CD14-positive monocyte (primary cell): ENCODE measurements at regions not wholly inside any gene's neighbourhood (a gene's known extent, or its start where the extent isn't known, plus 50 kb on each side); places are given as distances from the start of the nearest gene placed in this dataset.

ENCODE experiments used
- DNase-seq, 3 donors: peaks; one replicate each; pipeline ENCODE4 v3.0.0-alpha.2; 2011 to 2022
- H2AFZ ChIP-seq: 2 replicates; pipeline ENCODE4 v1.6.0; 2012; ENCODE audit warnings: mild to moderate bottlenecking, low read depth, low read length, inconsistent platforms; ENCODE audit not compliant: insufficient read depth, poor library complexity, severe bottlenecking
- H3K27ac ChIP-seq, 2 donors: 1 replicate in 1 of 2; 2 replicates in 1 of 2; pipeline ENCODE4 v1.5.1; 2012 to 2013; ENCODE audit warnings: low read length in 2 of 2, control low read depth in 1 of 2, inconsistent platforms in 1 of 2, low read depth in 1 of 2, mild to moderate bottlenecking in 1 of 2
- H3K27me3 ChIP-seq, 2 donors: one replicate each; pipeline versions ENCODE4 v1.6.0 to v1.6.1; 2011 to 2013; ENCODE audit warnings: low read length in 2 of 2; ENCODE audit not compliant: control insufficient read depth in 2 of 2, insufficient read depth in 2 of 2
- H3K36me3 ChIP-seq, 2 donors: replicated peaks in 1 of 2; 1 replicate in 1 of 2; 2 replicates in 1 of 2; pipeline versions ENCODE4 v1.5.1 to v1.6.1; 2012 to 2013; ENCODE audit warnings: low read length in 2 of 2, control low read depth in 1 of 2, inconsistent platforms in 1 of 2, mild to moderate bottlenecking in 1 of 2; ENCODE audit not compliant: insufficient read depth in 2 of 2, control insufficient read depth in 1 of 2
- H3K4me1 ChIP-seq, 2 donors: 1 replicate in 1 of 2; 2 replicates in 1 of 2; pipeline versions ENCODE4 v1.5.1 to v1.6.1; 2012 to 2013; ENCODE audit warnings: low read length in 2 of 2, control low read depth in 1 of 2, inconsistent platforms in 1 of 2, mild to moderate bottlenecking in 1 of 2, moderate library complexity in 1 of 2; ENCODE audit not compliant: insufficient read depth in 2 of 2, control insufficient read depth in 1 of 2
- H3K4me2 ChIP-seq: replicated peaks from 2 replicates; pipeline ENCODE3; 2012; ENCODE audit warnings: low read length, moderate library complexity, mild to moderate bottlenecking; ENCODE audit not compliant: poor library complexity, severe bottlenecking; ENCODE audit errors: extremely low read depth
- H3K4me3 ChIP-seq, 3 experiments: fragments of 200-600 bp in 1 of 3; sonication (generic) in 1 of 3; replicated peaks in 1 of 3; 1 replicate in 2 of 3; 2 replicates in 1 of 3; pipeline ENCODE4 v1.5.1; 2011 to 2013; ENCODE audit warnings: low read length in 3 of 3, mild to moderate bottlenecking in 3 of 3, control low read depth in 2 of 3, low read depth in 2 of 3, inconsistent platforms in 1 of 3, moderate library complexity in 1 of 3
- H3K79me2 ChIP-seq: 2 replicates; pipeline ENCODE4 v1.6.0; 2012; ENCODE audit warnings: mild to moderate bottlenecking, control low read depth, inconsistent platforms, low read length, moderate library complexity; ENCODE audit not compliant: insufficient read depth
- H3K9ac ChIP-seq: 2 replicates; pipeline ENCODE4 v1.6.0; 2017; ENCODE audit warnings: low read length, mild to moderate bottlenecking; ENCODE audit not compliant: insufficient read depth, poor library complexity, severe bottlenecking
- H3K9me3 ChIP-seq, 2 donors: replicated peaks in 1 of 2; 1 replicate in 1 of 2; 2 replicates in 1 of 2; pipeline versions ENCODE4 v1.5.1 to v1.6.1; 2012 to 2013; ENCODE audit warnings: low read length in 2 of 2, control low read depth in 1 of 2; ENCODE audit not compliant: control insufficient read depth in 1 of 2, insufficient read depth in 1 of 2
- H4K20me1 ChIP-seq: 2 replicates; pipeline ENCODE4 v1.6.0; 2012; ENCODE audit warnings: mild to moderate bottlenecking, low read length, control low read depth, moderate library complexity; ENCODE audit not compliant: insufficient read depth
- H3K27ac Mint-ChIP-seq, 7 donors: one replicate each; pipeline ENCODE4 v1.8.0; 2020; ENCODE audit warnings: mild to moderate bottlenecking in 7 of 7, mixed read lengths in 7 of 7, moderate library complexity in 6 of 7, inconsistent platforms in 2 of 7
- H3K27me3 Mint-ChIP-seq, 3 donors: one replicate each; pipeline ENCODE4 v1.8.0; 2021 to 2022; ENCODE audit warnings: low read depth in 3 of 3, mild to moderate bottlenecking in 3 of 3, mixed read lengths in 3 of 3, moderate library complexity in 3 of 3, inconsistent platforms in 1 of 3
- H3K36me3 Mint-ChIP-seq, 2 donors: one replicate each; pipeline ENCODE4 v1.8.0; 2020; ENCODE audit warnings: mixed read lengths in 2 of 2, inconsistent platforms in 1 of 2, mild to moderate bottlenecking in 1 of 2
- H3K4me1 Mint-ChIP-seq: one replicate; pipeline ENCODE4 v1.8.0; 2020; ENCODE audit warnings: mild to moderate bottlenecking, mixed read lengths
- H3K4me3 Mint-ChIP-seq, 2 donors: one replicate each; pipeline ENCODE4 v1.8.0; 2020; ENCODE audit warnings: mild to moderate bottlenecking in 2 of 2, mixed read lengths in 2 of 2, moderate library complexity in 1 of 2
- H3K9me3 Mint-ChIP-seq, 7 donors: one replicate each; pipeline ENCODE4 v1.8.0; 2020 to 2022; ENCODE audit warnings: mixed read lengths in 7 of 7, mild to moderate bottlenecking in 6 of 7, moderate library complexity in 6 of 7, inconsistent platforms in 2 of 7
- WGBS: methylation state at CpG from one replicate; pipeline ENCODE4 v1.1.5; 2013; ENCODE audit warnings: missing lambda C conversion rate; ENCODE audit not compliant: insufficient coverage; 5-methylcytosine and 5-hydroxymethylcytosine counted together
- intact Hi-C, 2 donors: fragments of 100-400 bp; cut with micrococcal nuclease; formaldehyde crosslinking; loops; one replicate each; pipeline versions ENCODE4 v1.15.0 to v1.15.1; 2023
- TF ChIP-seq, protein P1 (sequence below): fragments of 200-600 bp; IDR thresholded peaks from one replicate; pipeline ENCODE4 v1.8.0; 2022; ENCODE audit warnings: antibody characterized with exemption, mild to moderate bottlenecking

DNA sequence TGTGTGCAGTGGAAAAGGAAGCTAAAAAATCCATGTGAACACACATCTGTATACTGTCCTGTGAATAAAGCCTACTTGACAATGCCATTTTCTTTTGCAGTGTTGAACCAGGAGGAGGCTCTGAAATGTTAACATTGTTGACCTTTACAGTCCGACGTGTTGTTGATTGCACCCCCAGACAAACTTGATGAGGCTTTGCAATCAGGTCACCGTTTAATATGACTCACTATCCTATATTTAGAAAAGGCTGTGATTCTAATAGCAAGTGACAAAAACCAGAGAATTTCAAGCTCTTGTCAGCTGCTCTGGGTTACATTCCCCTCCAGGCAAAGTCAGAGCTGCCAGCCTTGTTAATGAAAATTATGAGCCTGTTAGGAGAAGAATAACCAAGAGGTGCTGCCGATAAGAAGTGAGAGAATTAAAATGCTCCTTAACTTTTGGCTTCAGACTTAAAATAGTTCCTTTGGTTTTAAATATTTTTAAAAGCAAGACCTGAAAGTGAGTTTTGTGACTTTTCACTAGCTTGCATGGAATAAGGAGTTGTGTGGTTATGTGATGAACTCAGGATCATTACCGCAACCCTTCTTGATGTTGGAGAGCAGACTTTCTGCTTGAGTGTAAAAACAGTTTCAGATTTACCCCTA, 162.1 kb downstream of the QPCT start:
- 100% methylated on average over 1 of the region's 5 CpGs for WGBS
- Mint-ChIP-seq H3K9me3 (peaks cover 0 to 4% (median 0%) of the 10 kb centered on the region in 7 donors), H3K36me3 (no peaks in the 10 kb centered on the region), H3K4me1 (no peaks in the 10 kb centered on the region), H3K27me3 (peaks cover 1 to 8% (median 3%) of the 10 kb centered on the region in 3 donors), H3K4me3 (no peak overlapping the region), H3K27ac (no peak overlapping the region)
- intact Hi-C loops = no loop called here
- no peaks in the 10 kb centered on the region for H3K36me3 ChIP-seq
- TF ChIP-seq, protein P1, sequence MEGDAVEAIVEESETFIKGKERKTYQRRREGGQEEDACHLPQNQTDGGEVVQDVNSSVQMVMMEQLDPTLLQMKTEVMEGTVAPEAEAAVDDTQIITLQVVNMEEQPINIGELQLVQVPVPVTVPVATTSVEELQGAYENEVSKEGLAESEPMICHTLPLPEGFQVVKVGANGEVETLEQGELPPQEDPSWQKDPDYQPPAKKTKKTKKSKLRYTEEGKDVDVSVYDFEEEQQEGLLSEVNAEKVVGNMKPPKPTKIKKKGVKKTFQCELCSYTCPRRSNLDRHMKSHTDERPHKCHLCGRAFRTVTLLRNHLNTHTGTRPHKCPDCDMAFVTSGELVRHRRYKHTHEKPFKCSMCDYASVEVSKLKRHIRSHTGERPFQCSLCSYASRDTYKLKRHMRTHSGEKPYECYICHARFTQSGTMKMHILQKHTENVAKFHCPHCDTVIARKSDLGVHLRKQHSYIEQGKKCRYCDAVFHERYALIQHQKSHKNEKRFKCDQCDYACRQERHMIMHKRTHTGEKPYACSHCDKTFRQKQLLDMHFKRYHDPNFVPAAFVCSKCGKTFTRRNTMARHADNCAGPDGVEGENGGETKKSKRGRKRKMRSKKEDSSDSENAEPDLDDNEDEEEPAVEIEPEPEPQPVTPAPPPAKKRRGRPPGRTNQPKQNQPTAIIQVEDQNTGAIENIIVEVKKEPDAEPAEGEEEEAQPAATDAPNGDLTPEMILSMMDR = no peak
- H3K27ac ChIP-seq = no peak overlapping the region
- H2AFZ ChIP-seq = no peak overlapping the region
- H3K4me2 ChIP-seq = no peak overlapping the region
- H3K4me3 ChIP-seq = no peak overlapping the region
- no peaks in the 10 kb centered on the region for H3K27me3 ChIP-seq
- DNase-seq = no peak
- no peaks in the 10 kb centered on the region for H4K20me1 ChIP-seq
- H3K79me2 ChIP-seq = no peaks in the 10 kb centered on the region
- no peak overlapping the region for H3K9ac ChIP-seq
- peaks cover 0 to 3% of the 10 kb centered on the region in 2 donors for H3K4me1 ChIP-seq
- H3K9me3 ChIP-seq = no peaks in the 10 kb centered on the region

DNA sequence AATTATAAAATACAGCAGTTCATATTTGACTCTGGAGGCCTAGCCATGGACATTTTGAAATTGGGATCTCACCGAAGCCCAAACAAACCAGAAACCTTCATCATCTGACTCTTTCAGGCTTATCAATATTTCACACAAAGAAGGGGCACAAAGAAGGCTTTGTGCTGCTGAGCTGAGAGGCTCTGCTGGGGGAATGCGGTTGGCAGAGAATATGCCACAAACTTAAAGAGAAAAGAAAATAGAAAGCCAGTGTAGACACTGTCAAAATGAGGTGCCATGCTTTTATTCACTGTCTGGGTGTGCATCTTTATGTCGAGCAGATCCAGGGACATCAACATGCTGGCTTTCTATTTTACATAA, 162.6 kb downstream of the QPCT start:
- Histone ChIP-seq H3K27me3 (no peaks in the 10 kb centered on the region), H3K36me3 (no peaks in the 10 kb centered on the region), H3K27ac (no peak overlapping the region), H3K4me1 (peaks cover 0 to 3% of the 10 kb centered on the region in 2 donors), H3K9ac (no peak overlapping the region), H3K4me3 (no peak overlapping the region), H2AFZ (no peak overlapping the region), H3K4me2 (no peak overlapping the region), H3K79me2 (no peaks in the 10 kb centered on the region), H4K20me1 (no peaks in the 10 kb centered on the region), H3K9me3 (no peaks in the 10 kb centered on the region)
- no peak for DNase-seq
- Mint-ChIP-seq H3K27me3 (peaks cover 1 to 6% (median 3%) of the 10 kb centered on the region in 3 donors), H3K4me3 (no peak overlapping the region), H3K4me1 (no peaks in the 10 kb centered on the region), H3K36me3 (no peaks in the 10 kb centered on the region), H3K9me3 (peaks cover 0 to 4% (median 0%) of the 10 kb centered on the region in 7 donors), H3K27ac (no peak overlapping the region)
- TF ChIP-seq, protein P1 = no peak
- intact Hi-C loops = no loop called here
- 100% methylated on average over 1 of the region's 3 CpGs for WGBS
